Body of pancreas (tissue), 4 donors: ENCODE measurements at regions not wholly inside any gene's neighbourhood (a gene's known extent, or its start where the extent isn't known, plus 50 kb on each side); places are given as distances from the start of the nearest gene placed in this dataset.

Experiments used
- POLR2A ChIP-seq, 3 donors: fragments of 450-650 bp; IDR thresholded peaks; one replicate each; pipeline ENCODE4 v1.6.1; 2016; ENCODE audit warnings: antibody characterized with exemption in 3 of 3, mild to moderate bottlenecking in 2 of 3
- TF ChIP-seq, protein P1 (sequence below), 7 experiments: fragments of 450-650 bp in 4 of 7; fragments of 200-600 bp in 3 of 7; sonication (generic) in 3 of 7; IDR thresholded peaks; one replicate each; pipeline ENCODE4 v1.5.1; 2016 to 2019; ENCODE audit warnings: antibody characterized with exemption in 7 of 7

DNA sequence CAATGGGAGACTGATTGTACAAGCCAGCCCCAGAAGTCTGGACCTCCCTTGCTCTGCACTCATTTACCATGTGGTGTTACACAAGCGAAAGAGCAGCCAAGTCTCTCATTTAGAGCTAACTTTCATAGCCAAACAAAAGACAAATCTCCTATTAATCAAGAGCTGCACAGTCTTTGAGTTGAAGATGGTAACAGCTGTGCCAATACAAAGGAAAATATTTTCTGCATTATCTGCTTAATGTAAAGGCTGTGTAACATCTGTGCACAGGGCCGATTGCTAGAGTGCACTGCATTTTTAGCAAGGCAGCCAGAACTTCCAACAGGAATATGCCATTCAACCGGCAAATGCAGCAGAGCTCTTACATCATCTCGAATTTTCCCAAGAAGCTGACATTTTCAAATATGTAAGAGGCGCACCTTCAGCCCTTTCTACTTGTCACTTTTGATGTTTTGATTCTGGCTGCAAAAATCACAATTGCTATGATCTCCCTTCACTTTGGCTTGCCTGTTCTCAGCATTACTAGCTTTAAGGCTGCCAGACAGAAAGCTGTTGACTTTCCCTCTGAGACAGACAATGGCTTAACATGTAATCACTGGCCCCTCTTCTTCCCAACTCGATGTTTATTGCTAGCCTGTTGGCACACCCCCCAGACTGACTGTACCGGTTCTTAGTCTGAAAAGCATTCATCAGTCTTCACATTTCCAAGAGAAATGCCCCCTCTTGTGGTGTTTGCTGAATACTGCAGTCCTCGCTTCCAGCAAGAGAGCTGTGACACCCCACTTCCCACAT is 96.9 kb upstream of the TANK start:
- TF ChIP-seq POLR2A (IDR thresholded peaks at IDR 0.05) = no peak
- TF ChIP-seq, protein P1, sequence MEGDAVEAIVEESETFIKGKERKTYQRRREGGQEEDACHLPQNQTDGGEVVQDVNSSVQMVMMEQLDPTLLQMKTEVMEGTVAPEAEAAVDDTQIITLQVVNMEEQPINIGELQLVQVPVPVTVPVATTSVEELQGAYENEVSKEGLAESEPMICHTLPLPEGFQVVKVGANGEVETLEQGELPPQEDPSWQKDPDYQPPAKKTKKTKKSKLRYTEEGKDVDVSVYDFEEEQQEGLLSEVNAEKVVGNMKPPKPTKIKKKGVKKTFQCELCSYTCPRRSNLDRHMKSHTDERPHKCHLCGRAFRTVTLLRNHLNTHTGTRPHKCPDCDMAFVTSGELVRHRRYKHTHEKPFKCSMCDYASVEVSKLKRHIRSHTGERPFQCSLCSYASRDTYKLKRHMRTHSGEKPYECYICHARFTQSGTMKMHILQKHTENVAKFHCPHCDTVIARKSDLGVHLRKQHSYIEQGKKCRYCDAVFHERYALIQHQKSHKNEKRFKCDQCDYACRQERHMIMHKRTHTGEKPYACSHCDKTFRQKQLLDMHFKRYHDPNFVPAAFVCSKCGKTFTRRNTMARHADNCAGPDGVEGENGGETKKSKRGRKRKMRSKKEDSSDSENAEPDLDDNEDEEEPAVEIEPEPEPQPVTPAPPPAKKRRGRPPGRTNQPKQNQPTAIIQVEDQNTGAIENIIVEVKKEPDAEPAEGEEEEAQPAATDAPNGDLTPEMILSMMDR (IDR thresholded peaks at IDR 0.05) = peak; percentile 75 to 80 (median 76)
